ENCODE measurements at regions not wholly inside any gene's neighbourhood (a gene's known extent, or its start where the extent isn't known, plus 50 kb on each side); places are given as distances from the start of the nearest gene placed in this dataset.
A peak's percentile ranks its signal among the peaks of the same experiment; 100 is the strongest.

GRCh38 chr12:65696227-65696626 is 128.1 kb upstream of the HMGA2 start:
- Histone ChIP-seq H3K9ac (replicated peaks; ENCODE audit: extremely low read depth, insufficient read depth, low read length) (peak overlapping the region; percentile 20), H2AFZ (ENCODE audit: low read depth, low read length) (no peak overlapping the region), H3K4me1 (ENCODE audit: control insufficient read depth, extremely low read depth, insufficient read depth, low read length) (peaks cover 31% of the 10 kb centered on the region), H3K27ac (ENCODE audit: insufficient read depth, low read depth, low read length) (peak overlapping the region; percentile 88), H3K4me3 (replicated peaks in 1 of 3; ENCODE audit: insufficient read depth in 1 of 3, low read depth in 1 of 3, low read length in 3 of 3) (no peak overlapping the region), H3K9me3 (replicated peaks; ENCODE audit: control insufficient read depth, insufficient read depth, low read length) (no peaks in the 10 kb centered on the region), H4K20me1 (replicated peaks; ENCODE audit: control insufficient read depth, extremely low read depth, insufficient read depth, low read length) (no peaks in the 10 kb centered on the region), H3K27me3 (ENCODE audit: control insufficient read depth in 2 of 2, insufficient read depth in 2 of 2, low read length in 2 of 2) (no peaks in the 10 kb centered on the region), H3K9me1 (replicated peaks; ENCODE audit: control insufficient read depth, extremely low read depth, insufficient read depth, low read length) (no peaks in the 10 kb centered on the region), H3K4me2 (ENCODE audit: insufficient read depth, low read length) (peak overlapping the region; percentile 65), H3K79me2 (ENCODE audit: control insufficient read depth, insufficient read depth, low read length) (no peaks in the 10 kb centered on the region), H3K36me3 (ENCODE audit: control insufficient read depth in 2 of 2, extremely low read depth in 1 of 2, insufficient read depth in 2 of 2, low read length in 2 of 2) (no peaks in the 10 kb centered on the region)
- dilution Hi-C loops (cut with MboI; ENCODE audit: extremely low pct_ligation_motif_present, low sequenced_read_pairs) (no loop called here), intact Hi-C loops (cut with micrococcal nuclease) (loop anchor here (5.0 kb wide), 2 partner anchors 181 to 341 kb away; no protein-coding TSS in a partner anchor)
- BruUV-seq (replicated peaks): TSS peak; percentile 96
- CTCF ChIA-PET: interaction anchor here (0.7 to 1.9 kb wide), 4 partner anchors 45 to 94 kb away, joined by 3 to 9 read pairs (median 6); no protein-coding TSS in a partner anchor
- peak; percentile 25 for DNase-seq (ENCODE audit: low read depth, low spot score)
- FAIRE-seq: no peak
- POLR2A ChIA-PET: no interaction called here
- TF ChIP-seq MYC (IDR thresholded peaks at IDR 0.05; ENCODE audit: low read depth, low read length) (no peak), GATA2 (IDR thresholded peaks at IDR 0.05; ENCODE audit: insufficient read depth, insufficient read length, low read depth, low read length) (peak; percentile 8), JUN (IDR thresholded peaks at IDR 0.05; ENCODE audit: borderline replicate concordance, insufficient read depth, insufficient read length, low read depth) (no peak)

- Histone ChIP-seq H2AFZ (ENCODE audit: low read depth, low read length) (peak overlapping the region; percentile 43), H3K36me3 (ENCODE audit: control insufficient read depth in 2 of 2, extremely low read depth in 1 of 2, insufficient read depth in 2 of 2, low read length in 2 of 2) (no peaks in the 10 kb centered on the region), H3K79me2 (ENCODE audit: control insufficient read depth, insufficient read depth, low read length) (no peaks in the 10 kb centered on the region), H3K9me1 (replicated peaks; ENCODE audit: control insufficient read depth, extremely low read depth, insufficient read depth, low read length) (no peaks in the 10 kb centered on the region), H3K9me3 (replicated peaks; ENCODE audit: control insufficient read depth, insufficient read depth, low read length) (no peaks in the 10 kb centered on the region), H3K4me1 (ENCODE audit: control insufficient read depth, extremely low read depth, insufficient read depth, low read length) (peaks cover 31% of the 10 kb centered on the region), H3K27ac (ENCODE audit: insufficient read depth, low read depth, low read length) (no peak overlapping the region), H4K20me1 (replicated peaks; ENCODE audit: control insufficient read depth, extremely low read depth, insufficient read depth, low read length) (no peaks in the 10 kb centered on the region), H3K4me2 (ENCODE audit: insufficient read depth, low read length) (peak overlapping the region; percentile 12), H3K4me3 (replicated peaks in 1 of 3; ENCODE audit: insufficient read depth in 1 of 3, low read depth in 1 of 3, low read length in 3 of 3) (no peak overlapping the region), H3K27me3 (ENCODE audit: control insufficient read depth in 2 of 2, insufficient read depth in 2 of 2, low read length in 2 of 2) (no peaks in the 10 kb centered on the region), H3K9ac (replicated peaks; ENCODE audit: extremely low read depth, insufficient read depth, low read length) (no peak overlapping the region)
- ChIA-PET CTCF (interaction anchor here (0.7 to 3.3 kb wide), 15 partner anchors 10 to 409 kb away, joined by 3 to 19 read pairs (median 4); no protein-coding TSS in a partner anchor), POLR2A (no interaction called here)
- BruUV-seq (replicated peaks): no TSS peak
- peak in 1 of 2 donors; percentile 6 for TF ChIP-seq CTCF (IDR thresholded peaks at IDR 0.05; ENCODE audit: extremely low read depth in 1 of 2, insufficient read depth in 1 of 2, low read depth in 1 of 2, low read length in 2 of 2)
- TF ChIP-seq MAX (IDR thresholded peaks at IDR 0.05; ENCODE audit: insufficient read depth, insufficient read length): no peak
- dilution Hi-C loops (cut with MboI; ENCODE audit: extremely low pct_ligation_motif_present, low sequenced_read_pairs): no loop called here
- DNase-seq (ENCODE audit: low read depth, low spot score) (peak; percentile 43), FAIRE-seq (peak; percentile 37)
- intact Hi-C loops (cut with micrococcal nuclease): loop anchor here (5.0 kb wide), 2 partner anchors 178 to 338 kb away; no protein-coding TSS in a partner anchor
These were observed 125.0 kb upstream of the HMGA2 start for GRCh38 chr12:65699251-65699650.
